Psoas muscle (tissue), 7 donors: ENCODE measurements at regions not wholly inside any gene's neighbourhood (a gene's known extent, or its start where the extent isn't known, plus 50 kb on each side); places are given as distances from the start of the nearest gene placed in this dataset.

Experiments used
- ATAC-seq, 4 donors: fragments of 200-7000 bp; cut with Tn5 transposase; one replicate each; pipeline ENCODE4 v1.9.1; 2020; ENCODE audit warnings: moderate library complexity in 3 of 4, mild to moderate bottlenecking in 2 of 4
- DNase-seq, 2 donors: peaks; one replicate each; pipeline ENCODE4 v3.0.0-alpha.2; 2020
- H3K27ac ChIP-seq: fragments of 200-600 bp; one replicate; pipeline ENCODE4 v1.8.0; 2022
- H3K27me3 ChIP-seq, 3 donors: fragments of 200-600 bp in 1 of 3; one replicate each; pipeline versions ENCODE4 v1.6.1 to v1.8.0; 2013 to 2022; ENCODE audit warnings: low read length in 2 of 3, mild to moderate bottlenecking in 2 of 3, moderate library complexity in 1 of 3; ENCODE audit not compliant: insufficient read depth in 3 of 3
- H3K36me3 ChIP-seq, 2 donors: fragments of 200-600 bp in 1 of 2; one replicate each; pipeline versions ENCODE4 v1.6.1 to v1.8.0; 2013 to 2022; ENCODE audit warnings: low read depth in 1 of 2, mild to moderate bottlenecking in 1 of 2, moderate library complexity in 1 of 2; ENCODE audit not compliant: insufficient read depth in 1 of 2
- H3K4me1 ChIP-seq: fragments of 200-600 bp; one replicate; pipeline ENCODE4 v1.8.0; 2022
- H3K4me3 ChIP-seq: fragments of 200-600 bp; one replicate; pipeline ENCODE4 v1.8.0; 2022; ENCODE audit warnings: mild to moderate bottlenecking
- H3K9me3 ChIP-seq: fragments of 200-600 bp; one replicate; pipeline ENCODE4 v1.8.0; 2022
- WGBS, 3 donors: extraction: QIAGEN DNeasy Blood & Tissue Kit; methylation state at CpG; one replicate each; pipeline versions ENCODE4 v1.1.6 to v1.1.7; 2013; 5-methylcytosine and 5-hydroxymethylcytosine counted together
- intact Hi-C, 2 donors: fragments of 100-400 bp; cut with DNase I; formaldehyde crosslinking; loops; one replicate each; pipeline versions ENCODE4 v1.11.0 to v1.14.2; 2022
- TF ChIP-seq, protein P1 (sequence below): fragments of 200-600 bp; IDR thresholded peaks from one replicate; pipeline ENCODE4 v1.8.0; 2022; ENCODE audit warnings: antibody characterized with exemption
- donor health status: healthy with polysubstance abuse.
- donor health status: DM: no; HTN: no; CAD: no; lungs with moderate emphysema.
- donor health status: Bipolar disorder and iron deficiency.
- donor health status: healthy.
- donor health status: DM: yes; HTN: yes; CAD: no.
- donor health status: DM: no; HTN: no; CAD: no.
- donor health status: DM: yes; HTN: yes; CAD: no.

DNA sequence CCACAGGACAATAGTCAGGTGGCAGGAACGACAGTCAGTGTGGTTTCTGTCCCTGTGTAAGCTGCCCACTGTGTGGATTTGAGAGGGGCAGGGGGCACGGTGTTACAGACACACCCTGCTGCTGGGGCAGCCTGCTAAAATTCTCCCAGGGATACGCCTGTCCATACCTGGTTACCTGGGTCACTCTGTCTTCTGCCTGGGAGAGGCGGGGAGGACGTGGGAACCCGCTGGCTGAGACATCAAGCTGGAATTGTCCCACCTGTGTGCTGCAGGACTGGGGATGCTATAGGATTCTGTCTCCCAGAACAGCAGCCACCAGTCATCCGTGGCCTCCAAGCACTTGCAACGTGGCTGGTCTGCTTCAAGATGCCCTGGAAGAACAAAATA is 63.8 kb upstream of the LINC01488 start:
- Histone ChIP-seq H3K27me3 (no peaks in the 10 kb centered on the region), H3K36me3 (no peaks in the 10 kb centered on the region), H3K27ac (no peak overlapping the region), H3K9me3 (no peaks in the 10 kb centered on the region), H3K4me1 (no peaks in the 10 kb centered on the region), H3K4me3 (no peak overlapping the region)
- TF ChIP-seq, protein P1, sequence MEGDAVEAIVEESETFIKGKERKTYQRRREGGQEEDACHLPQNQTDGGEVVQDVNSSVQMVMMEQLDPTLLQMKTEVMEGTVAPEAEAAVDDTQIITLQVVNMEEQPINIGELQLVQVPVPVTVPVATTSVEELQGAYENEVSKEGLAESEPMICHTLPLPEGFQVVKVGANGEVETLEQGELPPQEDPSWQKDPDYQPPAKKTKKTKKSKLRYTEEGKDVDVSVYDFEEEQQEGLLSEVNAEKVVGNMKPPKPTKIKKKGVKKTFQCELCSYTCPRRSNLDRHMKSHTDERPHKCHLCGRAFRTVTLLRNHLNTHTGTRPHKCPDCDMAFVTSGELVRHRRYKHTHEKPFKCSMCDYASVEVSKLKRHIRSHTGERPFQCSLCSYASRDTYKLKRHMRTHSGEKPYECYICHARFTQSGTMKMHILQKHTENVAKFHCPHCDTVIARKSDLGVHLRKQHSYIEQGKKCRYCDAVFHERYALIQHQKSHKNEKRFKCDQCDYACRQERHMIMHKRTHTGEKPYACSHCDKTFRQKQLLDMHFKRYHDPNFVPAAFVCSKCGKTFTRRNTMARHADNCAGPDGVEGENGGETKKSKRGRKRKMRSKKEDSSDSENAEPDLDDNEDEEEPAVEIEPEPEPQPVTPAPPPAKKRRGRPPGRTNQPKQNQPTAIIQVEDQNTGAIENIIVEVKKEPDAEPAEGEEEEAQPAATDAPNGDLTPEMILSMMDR: no peak
- ATAC-seq (no peak), DNase-seq (no peak)
- intact Hi-C loops: no loop called here
- WGBS, 3 donors: 80 to 86% (median 83%) methylated on average over 8 of the region's 8 CpGs

DNA sequence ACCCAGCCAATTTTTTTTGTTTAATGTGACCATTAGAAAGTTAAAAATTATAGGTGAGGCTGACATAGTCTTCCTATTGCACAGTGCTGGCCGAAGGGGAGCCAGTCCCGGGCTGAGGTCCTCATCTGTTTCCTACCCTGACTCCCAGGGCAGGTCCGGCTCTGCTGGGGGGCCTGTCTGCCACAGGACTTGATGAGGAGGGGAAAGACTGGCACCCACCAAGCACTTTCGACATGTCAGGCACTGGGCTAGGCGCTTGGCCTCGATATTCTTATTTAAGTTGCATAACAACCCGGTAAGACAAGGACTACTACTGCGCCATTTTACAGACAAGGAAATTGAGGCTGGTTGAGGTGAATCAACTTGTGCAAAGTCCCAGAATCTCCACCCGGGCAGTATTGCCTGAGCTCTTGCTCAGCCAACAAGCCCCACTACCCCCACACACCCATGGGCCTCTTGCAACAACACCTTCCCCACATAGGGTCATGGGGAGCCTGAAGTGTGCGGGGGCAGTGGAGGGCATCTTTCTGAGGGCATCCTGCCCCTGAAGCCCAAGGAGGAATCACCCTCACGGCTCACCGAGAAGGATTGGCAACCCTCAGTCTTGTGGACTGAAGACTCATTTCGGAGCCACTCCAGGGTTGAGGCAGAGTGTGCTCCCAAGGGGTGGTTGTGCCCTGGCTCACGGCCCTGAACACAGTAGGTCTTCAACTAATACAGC is 62.7 kb upstream of the LINC01488 start:
- H3K4me1 ChIP-seq: no peaks in the 10 kb centered on the region
- WGBS, 3 donors: 83 to 95% (median 94%) methylated on average over 14 of the region's 14 CpGs

DNA sequence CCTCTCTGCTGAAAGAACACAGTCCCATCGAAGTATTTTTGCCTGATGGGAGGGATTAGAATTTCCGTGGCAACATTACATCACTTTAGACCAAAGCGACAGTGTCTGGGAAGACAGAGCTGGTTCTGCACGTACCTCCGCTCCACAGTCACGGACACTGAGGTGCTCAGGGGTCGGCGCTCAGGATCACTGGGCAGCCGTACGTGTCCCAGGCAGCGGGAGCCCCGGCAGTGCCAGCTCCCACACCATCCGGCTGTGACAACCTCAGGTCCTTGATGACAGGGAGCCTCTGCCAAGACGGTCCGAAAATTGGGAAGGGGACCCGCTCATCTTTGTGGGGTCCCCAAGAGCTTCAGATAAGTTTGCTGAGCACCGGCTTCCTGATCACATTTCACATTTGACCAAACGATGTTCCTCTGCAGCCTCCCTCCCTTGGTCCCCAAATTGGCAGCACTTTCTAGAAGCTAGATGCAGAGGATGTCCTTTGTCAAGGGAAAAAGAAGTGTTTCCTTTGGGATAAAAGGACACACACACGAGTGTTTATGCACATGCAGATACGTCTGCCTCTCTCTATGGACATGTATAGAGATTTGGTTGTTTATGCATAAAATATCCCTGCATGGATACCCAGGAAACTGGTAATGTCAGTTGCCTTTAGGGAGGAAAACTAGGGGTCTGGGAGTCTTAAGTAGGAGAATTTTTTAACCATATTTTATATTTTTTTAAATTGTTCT is 61.6 kb upstream of the LINC01488 start:
- TF ChIP-seq, protein P1: no peak
- no peak overlapping the region for H3K27ac ChIP-seq
- no peaks in the 10 kb centered on the region for H3K36me3 ChIP-seq
- intact Hi-C loops: no loop called here
- H3K9me3 ChIP-seq: no peaks in the 10 kb centered on the region
- no peak overlapping the region for H3K4me3 ChIP-seq
- 70 to 76% (median 71%) methylated on average over 20 of the region's 20 CpGs for WGBS, 3 donors
- H3K4me1 ChIP-seq: no peaks in the 10 kb centered on the region
- H3K27me3 ChIP-seq: no peaks in the 10 kb centered on the region
- no peak for DNase-seq
- no peak for ATAC-seq

More for the DNA sequence above, 62.7 kb upstream of the LINC01488 start:
- ATAC-seq: no peak
- intact Hi-C loops: no loop called here
- TF ChIP-seq, protein P1: no peak
- DNase-seq: no peak
- no peak overlapping the region for H3K4me3 ChIP-seq
- no peak overlapping the region for H3K27ac ChIP-seq
- no peaks in the 10 kb centered on the region for H3K36me3 ChIP-seq
- no peaks in the 10 kb centered on the region for H3K9me3 ChIP-seq
- H3K27me3 ChIP-seq: no peaks in the 10 kb centered on the region

DNA sequence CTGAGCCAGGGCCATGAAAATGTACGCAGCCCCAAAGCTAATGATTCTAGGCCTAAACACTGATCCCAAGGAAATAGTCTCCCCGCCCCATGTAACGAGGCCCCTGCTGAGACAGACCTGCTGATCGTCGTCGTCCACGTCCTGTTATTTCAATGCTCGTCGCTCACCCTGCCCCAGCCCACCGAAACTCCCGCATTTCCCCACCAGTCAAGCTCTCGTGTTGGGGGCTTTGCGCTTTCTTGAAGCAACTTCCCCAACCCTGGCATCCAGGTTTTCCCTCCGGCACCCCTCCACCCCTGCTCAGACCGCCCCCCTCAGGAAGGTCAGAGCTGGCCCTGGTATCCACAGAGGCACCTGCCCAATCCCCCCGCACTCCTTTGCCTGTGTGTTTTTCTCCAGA is 58.8 kb upstream of the LINC01488 start:
- WGBS, 3 donors: 89 to 92% (median 91%) methylated on average over 16 of the region's 16 CpGs
- ATAC-seq (no peak), DNase-seq (no peak)
- H3K36me3 ChIP-seq: no peaks in the 10 kb centered on the region
- TF ChIP-seq, protein P1: no peak
- H3K27me3 ChIP-seq: peaks cover 0 to 2% (median 0%) of the 10 kb centered on the region in 3 donors
- intact Hi-C loops: no loop called here
- no peaks in the 10 kb centered on the region for H3K4me1 ChIP-seq
- H3K4me3 ChIP-seq: no peak overlapping the region
- H3K27ac ChIP-seq: no peak overlapping the region
- no peaks in the 10 kb centered on the region for H3K9me3 ChIP-seq
